Breast epithelium (tissue), 3 donors: ENCODE measurements at regions not wholly inside any gene's neighbourhood (a gene's known extent, or its start where the extent isn't known, plus 50 kb on each side); places are given as distances from the start of the nearest gene placed in this dataset.

Experiments
- POLR2A ChIP-seq: fragments of 450-650 bp; IDR thresholded peaks from one replicate; pipeline ENCODE4 v1.6.1; 2016; ENCODE audit warnings: antibody characterized with exemption, mild to moderate bottlenecking, moderate library complexity
- POLR2AphosphoS5 ChIP-seq, 3 donors: sonication (generic); formaldehyde crosslinking; IDR thresholded peaks; one replicate each; pipeline ENCODE4 v1.6.1; 2017; ENCODE audit warnings: antibody characterized with exemption in 3 of 3
- TF ChIP-seq, protein P1 (sequence below), 3 donors: fragments of 450-650 bp; IDR thresholded peaks; one replicate each; pipeline ENCODE4 v1.5.1; 2016 to 2017; ENCODE audit warnings: antibody characterized with exemption in 3 of 3, mild to moderate bottlenecking in 3 of 3, moderate library complexity in 3 of 3

DNA sequence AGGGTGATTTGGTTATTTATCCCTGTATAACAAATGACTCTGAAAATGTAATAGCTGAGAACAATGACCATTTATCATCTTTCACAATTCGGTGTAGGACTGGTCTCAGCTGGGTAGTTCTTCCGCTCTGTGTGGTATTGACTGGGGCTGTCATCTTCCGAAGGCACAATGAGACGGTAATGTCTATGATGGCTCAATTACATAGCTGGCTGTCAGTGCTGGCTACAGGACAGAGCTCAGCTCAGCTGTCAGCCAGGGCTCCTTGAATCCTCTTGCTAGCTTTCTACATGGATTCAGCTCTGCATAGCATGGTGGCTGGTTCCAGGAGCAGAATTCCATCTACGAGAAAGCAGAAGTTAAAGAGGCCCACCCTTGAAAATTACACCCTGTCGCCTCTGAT is 483.8 kb downstream of the TDRD15 start:
- TF ChIP-seq, protein P1, sequence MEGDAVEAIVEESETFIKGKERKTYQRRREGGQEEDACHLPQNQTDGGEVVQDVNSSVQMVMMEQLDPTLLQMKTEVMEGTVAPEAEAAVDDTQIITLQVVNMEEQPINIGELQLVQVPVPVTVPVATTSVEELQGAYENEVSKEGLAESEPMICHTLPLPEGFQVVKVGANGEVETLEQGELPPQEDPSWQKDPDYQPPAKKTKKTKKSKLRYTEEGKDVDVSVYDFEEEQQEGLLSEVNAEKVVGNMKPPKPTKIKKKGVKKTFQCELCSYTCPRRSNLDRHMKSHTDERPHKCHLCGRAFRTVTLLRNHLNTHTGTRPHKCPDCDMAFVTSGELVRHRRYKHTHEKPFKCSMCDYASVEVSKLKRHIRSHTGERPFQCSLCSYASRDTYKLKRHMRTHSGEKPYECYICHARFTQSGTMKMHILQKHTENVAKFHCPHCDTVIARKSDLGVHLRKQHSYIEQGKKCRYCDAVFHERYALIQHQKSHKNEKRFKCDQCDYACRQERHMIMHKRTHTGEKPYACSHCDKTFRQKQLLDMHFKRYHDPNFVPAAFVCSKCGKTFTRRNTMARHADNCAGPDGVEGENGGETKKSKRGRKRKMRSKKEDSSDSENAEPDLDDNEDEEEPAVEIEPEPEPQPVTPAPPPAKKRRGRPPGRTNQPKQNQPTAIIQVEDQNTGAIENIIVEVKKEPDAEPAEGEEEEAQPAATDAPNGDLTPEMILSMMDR (IDR thresholded peaks at IDR 0.05): no peak
- no peak for TF ChIP-seq POLR2A
- TF ChIP-seq POLR2AphosphoS5 (IDR thresholded peaks at IDR 0.05): no peak
